H9 (cell line): ENCODE measurements at regions not wholly inside any gene's neighbourhood (a gene's known extent, or its start where the extent isn't known, plus 50 kb on each side); places are given as distances from the start of the nearest gene placed in this dataset.

ENCODE experiments used
- DNase-seq: peaks from one replicate; pipeline ENCODE4 v3.0.0-alpha.2; 2017
- H2AFZ ChIP-seq: one replicate; pipeline ENCODE4 v1.6.1; 2013; ENCODE audit warnings: mild to moderate bottlenecking, low read length, control low read depth, moderate library complexity
- H2AK5ac ChIP-seq: 2 replicates; pipeline ENCODE4 v1.6.1; 2013; ENCODE audit warnings: low read length, control low read depth, mixed read lengths; ENCODE audit not compliant: insufficient read length
- H2BK120ac ChIP-seq: one replicate; pipeline ENCODE4 v1.6.1; 2013; ENCODE audit warnings: low read depth, mild to moderate bottlenecking, low read length, control low read depth, inconsistent platforms; ENCODE audit not compliant: poor library complexity, severe bottlenecking
- H2BK12ac ChIP-seq: 2 replicates; pipeline ENCODE4 v1.6.1; 2013; ENCODE audit warnings: low read length, control low read depth, mixed read lengths, low read depth; ENCODE audit not compliant: insufficient read length
- H2BK15ac ChIP-seq: 2 replicates; pipeline ENCODE4 v1.6.1; 2013; ENCODE audit warnings: low read depth, low read length, control low read depth
- H2BK20ac ChIP-seq: one replicate; pipeline ENCODE4 v1.6.1; 2013; ENCODE audit warnings: low read depth, mild to moderate bottlenecking, low read length, control low read depth, inconsistent platforms; ENCODE audit not compliant: poor library complexity, severe bottlenecking
- H2BK5ac ChIP-seq: 2 replicates; pipeline ENCODE4 v1.6.1; 2013; ENCODE audit warnings: low read length, control low read depth, mixed read lengths; ENCODE audit not compliant: insufficient read length
- H3K14ac ChIP-seq: 2 replicates; pipeline ENCODE4 v1.6.1; 2013; ENCODE audit warnings: low read length, control low read depth; ENCODE audit not compliant: insufficient read depth
- H3K18ac ChIP-seq: 2 replicates; pipeline ENCODE4 v1.6.1; 2013; ENCODE audit warnings: low read depth, mild to moderate bottlenecking, mixed read lengths, low read length, control low read depth; ENCODE audit not compliant: insufficient read length
- H3K23ac ChIP-seq: 2 replicates; pipeline ENCODE4 v1.6.1; 2013; ENCODE audit warnings: low read length, control low read depth, mixed read lengths, low read depth; ENCODE audit not compliant: insufficient read length
- H3K23me2 ChIP-seq: 2 replicates; pipeline ENCODE4 v1.6.1; 2013; ENCODE audit warnings: low read depth, mild to moderate bottlenecking, mixed read lengths, low read length, control low read depth; ENCODE audit not compliant: insufficient read length, poor library complexity, severe bottlenecking
- H3K27ac ChIP-seq: 2 replicates; pipeline ENCODE4 v1.5.1; 2013; ENCODE audit warnings: low read length, control low read depth, mixed read lengths, low read depth; ENCODE audit not compliant: insufficient read length
- H3K27me3 ChIP-seq: 2 replicates; pipeline ENCODE4 v1.6.1; 2013; ENCODE audit warnings: low read length, control low read depth, inconsistent platforms; ENCODE audit not compliant: insufficient read depth
- H3K4ac ChIP-seq: 2 replicates; pipeline ENCODE4 v1.6.1; 2013; ENCODE audit warnings: low read depth, mild to moderate bottlenecking, control low read depth, inconsistent platforms, low read length, moderate library complexity
- H3K4me1 ChIP-seq: 2 replicates; pipeline ENCODE4 v1.6.1; 2013; ENCODE audit warnings: low read length, control low read depth, inconsistent platforms; ENCODE audit not compliant: insufficient read depth
- H3K4me2 ChIP-seq: 2 replicates; pipeline ENCODE4 v1.6.1; 2013; ENCODE audit warnings: low read length, control low read depth, mixed read lengths; ENCODE audit not compliant: insufficient read length, insufficient read depth
- H3K56ac ChIP-seq: 2 replicates; pipeline ENCODE4 v1.6.1; 2013; ENCODE audit warnings: low read depth, mild to moderate bottlenecking, mixed read lengths, low read length, control low read depth; ENCODE audit not compliant: insufficient read length
- H3K79me1 ChIP-seq: 2 replicates; pipeline ENCODE4 v1.6.1; 2013; ENCODE audit warnings: low read depth, mild to moderate bottlenecking, moderate library complexity, low read length, control low read depth, inconsistent platforms; ENCODE audit not compliant: insufficient read depth, poor library complexity, severe bottlenecking
- H3K79me2 ChIP-seq: 2 replicates; pipeline ENCODE4 v1.6.1; 2013; ENCODE audit warnings: low read length, control low read depth, inconsistent platforms; ENCODE audit not compliant: insufficient read depth
- H3K9ac ChIP-seq: 2 replicates; pipeline ENCODE4 v1.6.1; 2013; ENCODE audit warnings: low read length, control low read depth, mixed read lengths; ENCODE audit not compliant: insufficient read length; ENCODE audit errors: extremely low read depth
- H3K9me3 ChIP-seq: one replicate; pipeline ENCODE4 v1.6.1; 2013; ENCODE audit warnings: low read depth, low read length, inconsistent platforms; ENCODE audit not compliant: control insufficient read depth
- H3T11ph ChIP-seq: one replicate; pipeline ENCODE4 v1.6.1; 2013; ENCODE audit warnings: mild to moderate bottlenecking, low read length, control low read depth, inconsistent platforms
- H4K20me1 ChIP-seq: one replicate; pipeline ENCODE4 v1.6.1; 2013; ENCODE audit not compliant: control insufficient read depth, insufficient read length, insufficient read depth
- H4K5ac ChIP-seq: 2 replicates; pipeline ENCODE4 v1.6.1; 2013; ENCODE audit warnings: low read depth, mild to moderate bottlenecking, mixed read lengths, low read length, control low read depth; ENCODE audit not compliant: insufficient read length
- H4K8ac ChIP-seq: replicated peaks from 2 replicates; pipeline ENCODE4 v1.6.1; 2013; ENCODE audit warnings: low read length, control low read depth, mixed read lengths, low read depth; ENCODE audit not compliant: insufficient read length
- H4K91ac ChIP-seq: 2 replicates; pipeline ENCODE4 v1.6.1; 2013; ENCODE audit warnings: low read depth, mild to moderate bottlenecking, moderate library complexity, mixed read lengths, low read length, control low read depth; ENCODE audit not compliant: insufficient read length
- H3K27ac Mint-ChIP-seq, 3 experiments: 2 replicates in 2 of 3; 3 replicates in 1 of 3; pipeline ENCODE4 v1.8.0; 2020 to 2021; ENCODE audit warnings: mixed read lengths in 3 of 3, mild to moderate bottlenecking in 1 of 3, moderate library complexity in 1 of 3
- H3K27me3 Mint-ChIP-seq: 2 replicates; pipeline ENCODE4 v1.8.0; 2021; ENCODE audit warnings: low read depth, mild to moderate bottlenecking, moderate library complexity, mixed read lengths
- H3K36me3 Mint-ChIP-seq, 3 experiments: 2 replicates in 2 of 3; 3 replicates in 1 of 3; pipeline ENCODE4 v1.8.0; 2020 to 2021; ENCODE audit warnings: low read depth in 3 of 3, mixed read lengths in 3 of 3; ENCODE audit not compliant: insufficient read depth in 1 of 3
- H3K4me1 Mint-ChIP-seq, 2 experiments: 2 replicates each; pipeline ENCODE4 v1.8.0; 2020; ENCODE audit warnings: mixed read lengths in 2 of 2
- H3K4me3 Mint-ChIP-seq, 2 experiments: 2 replicates in 1 of 2; 3 replicates in 1 of 2; pipeline ENCODE4 v1.8.0; 2020 to 2021; ENCODE audit warnings: mild to moderate bottlenecking in 2 of 2, mixed read lengths in 2 of 2, moderate library complexity in 1 of 2
- H3K9me3 Mint-ChIP-seq, 2 experiments: 2 replicates in 1 of 2; 3 replicates in 1 of 2; pipeline ENCODE4 v1.8.0; 2020; ENCODE audit warnings: mild to moderate bottlenecking in 2 of 2, mixed read lengths in 2 of 2, moderate library complexity in 1 of 2
- WGBS: extraction: QIAGEN DNeasy Blood & Tissue Kit; methylation state at CpG from one replicate; pipeline ENCODE4 v1.1.7; 2013; ENCODE audit warnings: missing lambda C conversion rate, low lambda C conversion rate, mixed read lengths; ENCODE audit not compliant: insufficient read length; ENCODE audit errors: extremely low coverage; 5-methylcytosine and 5-hydroxymethylcytosine counted together
- TF ChIP-seq, protein P1 (sequence below): fragments of 200-600 bp; sonication (generic); conservative IDR thresholded peaks from 3 replicates; pipeline ENCODE4 v1.8.0; 2021; ENCODE audit warnings: antibody characterized with exemption, mild to moderate bottlenecking

DNA sequence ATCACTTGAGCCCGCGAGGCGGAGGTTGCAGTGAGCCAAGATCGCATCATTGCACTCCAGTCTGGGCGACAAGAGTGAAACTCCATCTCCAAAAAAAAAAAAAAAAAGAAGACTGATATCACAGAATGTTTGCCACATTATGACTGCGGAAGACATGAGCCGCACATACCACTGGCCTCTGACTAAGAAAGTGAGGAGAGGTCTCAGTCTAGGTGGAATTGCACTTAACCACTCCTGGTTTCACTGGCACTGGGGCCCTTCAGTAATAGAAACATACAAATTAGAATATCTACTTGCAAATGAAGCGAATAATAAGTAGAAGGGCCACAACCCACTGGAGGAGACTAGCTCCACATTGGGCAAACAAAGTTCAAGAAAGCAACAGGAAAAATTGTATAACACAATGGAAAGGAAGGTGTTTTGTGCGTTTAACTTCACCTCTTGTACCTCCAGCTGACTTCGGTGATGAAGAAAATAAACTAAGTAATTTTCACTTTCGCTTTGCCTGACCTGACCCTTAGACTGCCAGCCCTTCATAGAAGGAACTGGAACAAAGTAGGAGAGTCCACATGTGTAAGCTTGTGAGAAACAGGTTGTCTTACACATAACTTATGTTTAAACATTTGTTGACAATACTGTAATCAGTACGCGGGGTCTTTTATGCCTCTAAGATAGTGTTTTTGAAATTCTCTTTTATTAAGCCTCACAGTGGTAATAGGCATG is 147.5 kb upstream of the TSHZ2 start:
- no peaks in the 10 kb centered on the region for H3K9me3 ChIP-seq
- Mint-ChIP-seq H3K27me3 (no peaks in the 10 kb centered on the region), H3K27ac (no peak overlapping the region), H3K9me3 (peaks cover 3 to 5% of the 10 kb centered on the region in 2 experiments; a peak in 2 of 5 replicates), H3K4me1 (0 out of 4 replicates have a peak, but pooled peaks cover 0 to 3% of the 10 kb centered on the region in 2 experiments), H3K4me3 (no peak overlapping the region), H3K36me3 (no peaks in the 10 kb centered on the region)
- no peak overlapping the region for H4K8ac ChIP-seq
- no peak overlapping the region for H2BK12ac ChIP-seq
- no peak for DNase-seq
- H2AK5ac ChIP-seq, result no peak overlapping the region
- H3K27ac ChIP-seq, result no peak overlapping the region
- no peak overlapping the region for H3K23ac ChIP-seq
- no peak overlapping the region for H2BK120ac ChIP-seq
- H3K79me2 ChIP-seq, result no peaks in the 10 kb centered on the region
- no peak overlapping the region for H3K18ac ChIP-seq
- no peak overlapping the region for H2AFZ ChIP-seq
- no peak overlapping the region for H3K9ac ChIP-seq
- H3K4me1 ChIP-seq, result no peaks in the 10 kb centered on the region
- H3K14ac ChIP-seq, result no peak overlapping the region
- H4K91ac ChIP-seq, result no peak overlapping the region
- H3K27me3 ChIP-seq, result no peaks in the 10 kb centered on the region
- no peak overlapping the region for H3K56ac ChIP-seq
- TF ChIP-seq, protein P1, sequence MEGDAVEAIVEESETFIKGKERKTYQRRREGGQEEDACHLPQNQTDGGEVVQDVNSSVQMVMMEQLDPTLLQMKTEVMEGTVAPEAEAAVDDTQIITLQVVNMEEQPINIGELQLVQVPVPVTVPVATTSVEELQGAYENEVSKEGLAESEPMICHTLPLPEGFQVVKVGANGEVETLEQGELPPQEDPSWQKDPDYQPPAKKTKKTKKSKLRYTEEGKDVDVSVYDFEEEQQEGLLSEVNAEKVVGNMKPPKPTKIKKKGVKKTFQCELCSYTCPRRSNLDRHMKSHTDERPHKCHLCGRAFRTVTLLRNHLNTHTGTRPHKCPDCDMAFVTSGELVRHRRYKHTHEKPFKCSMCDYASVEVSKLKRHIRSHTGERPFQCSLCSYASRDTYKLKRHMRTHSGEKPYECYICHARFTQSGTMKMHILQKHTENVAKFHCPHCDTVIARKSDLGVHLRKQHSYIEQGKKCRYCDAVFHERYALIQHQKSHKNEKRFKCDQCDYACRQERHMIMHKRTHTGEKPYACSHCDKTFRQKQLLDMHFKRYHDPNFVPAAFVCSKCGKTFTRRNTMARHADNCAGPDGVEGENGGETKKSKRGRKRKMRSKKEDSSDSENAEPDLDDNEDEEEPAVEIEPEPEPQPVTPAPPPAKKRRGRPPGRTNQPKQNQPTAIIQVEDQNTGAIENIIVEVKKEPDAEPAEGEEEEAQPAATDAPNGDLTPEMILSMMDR, result no peak
- no CpG with 5 or more reads among the region's 13 CpGs for WGBS
- no peak overlapping the region for H3K4me2 ChIP-seq
- H3K23me2 ChIP-seq, result no peaks in the 10 kb centered on the region
- H3K79me1 ChIP-seq, result no peaks in the 10 kb centered on the region
- H3T11ph ChIP-seq, result no peak overlapping the region
- H2BK5ac ChIP-seq, result no peak overlapping the region
- no peak overlapping the region for H2BK20ac ChIP-seq
- no peak overlapping the region for H4K5ac ChIP-seq
- no peak overlapping the region for H3K4ac ChIP-seq
- H2BK15ac ChIP-seq, result no peak overlapping the region
- no peaks in the 10 kb centered on the region for H4K20me1 ChIP-seq
